Mesendoderm (in vitro differentiated cells): ENCODE measurements at regions not wholly inside any gene's neighbourhood (a gene's known extent, or its start where the extent isn't known, plus 50 kb on each side); places are given as distances from the start of the nearest gene placed in this dataset.

Experiments used
- DNase-seq: peaks from one replicate; pipeline ENCODE4 v3.0.0; 2013
- H2AK5ac ChIP-seq: 2 replicates; pipeline ENCODE4 v1.6.1; 2013; ENCODE audit warnings: low read length, inconsistent platforms
- H2BK120ac ChIP-seq: 2 replicates; pipeline ENCODE4 v1.6.1; 2013; ENCODE audit warnings: low read depth, mild to moderate bottlenecking, low read length, moderate library complexity, mixed read lengths
- H2BK15ac ChIP-seq: replicated peaks from 2 replicates; pipeline ENCODE4 v1.6.1; 2013; ENCODE audit warnings: low read depth, mild to moderate bottlenecking, moderate library complexity
- H2BK5ac ChIP-seq: 2 replicates; pipeline ENCODE4 v1.6.1; 2013; ENCODE audit warnings: low read length, inconsistent platforms
- H3K18ac ChIP-seq: 2 replicates; pipeline ENCODE4 v1.6.1; 2013; ENCODE audit warnings: mild to moderate bottlenecking, low read length, mixed read lengths
- H3K23ac ChIP-seq: one replicate; pipeline ENCODE4 v1.6.1; 2013; ENCODE audit warnings: low read length
- H3K27ac ChIP-seq: 2 replicates; pipeline ENCODE4 v1.5.1; 2013; ENCODE audit warnings: low read depth, mild to moderate bottlenecking, inconsistent platforms, low read length, moderate library complexity
- H3K27me3 ChIP-seq: 2 replicates; pipeline ENCODE4 v1.6.1; 2013; ENCODE audit warnings: low read length, control low read depth, mild to moderate bottlenecking, inconsistent platforms; ENCODE audit not compliant: insufficient read depth, poor library complexity
- H3K36me3 ChIP-seq: 2 replicates; pipeline ENCODE4 v1.6.1; 2013; ENCODE audit warnings: low read length, inconsistent platforms; ENCODE audit not compliant: control insufficient read depth, insufficient read depth
- H3K4ac ChIP-seq: one replicate; pipeline ENCODE4 v1.6.1; 2013; ENCODE audit warnings: low read depth, mild to moderate bottlenecking, low read length, moderate library complexity
- H3K4me1 ChIP-seq: 2 replicates; pipeline ENCODE4 v1.6.1; 2013; ENCODE audit warnings: low read depth, low read length, inconsistent platforms; ENCODE audit not compliant: control insufficient read depth
- H3K4me2 ChIP-seq: 2 replicates; pipeline ENCODE4 v1.6.1; 2013; ENCODE audit warnings: low read length
- H3K4me3 ChIP-seq: 2 replicates; pipeline ENCODE4 v1.5.1; 2013; ENCODE audit warnings: mild to moderate bottlenecking, low read length
- H3K56ac ChIP-seq: one replicate; pipeline ENCODE4 v1.6.1; 2013; ENCODE audit warnings: low read length
- H3K79me1 ChIP-seq: 2 replicates; pipeline ENCODE4 v1.6.1; 2013; ENCODE audit warnings: low read length, inconsistent platforms
- H3K79me2 ChIP-seq: 2 replicates; pipeline ENCODE4 v1.6.1; 2013; ENCODE audit warnings: mild to moderate bottlenecking, low read length; ENCODE audit not compliant: control insufficient read depth, insufficient read depth
- H3K9ac ChIP-seq: 2 replicates; pipeline ENCODE4 v1.6.1; 2013; ENCODE audit warnings: low read length, inconsistent platforms
- H4K5ac ChIP-seq: one replicate; pipeline ENCODE4 v1.6.1; 2013; ENCODE audit warnings: low read length
- H4K8ac ChIP-seq: one replicate; pipeline ENCODE4 v1.6.1; 2013; ENCODE audit warnings: low read depth, mild to moderate bottlenecking, control low read depth, low read length, moderate library complexity
- WGBS: extraction: QIAGEN DNeasy Blood & Tissue Kit; methylation state at CpG from one replicate; pipeline ENCODE4 v1.1.7; 2013; ENCODE audit warnings: low lambda C conversion rate, missing lambda C conversion rate; ENCODE audit not compliant: insufficient coverage; ENCODE audit errors: extremely low coverage; 5-methylcytosine and 5-hydroxymethylcytosine counted together

GRCh38 chr2:145741636-145742035 lies 1221.7 kb upstream of the ZEB2 start:
- no peak overlapping the region for H3K27ac ChIP-seq
- H2BK120ac ChIP-seq: no peak overlapping the region
- no peak for DNase-seq
- H3K27me3 ChIP-seq: no peaks in the 10 kb centered on the region
- no peaks in the 10 kb centered on the region for H3K79me2 ChIP-seq
- no peaks in the 10 kb centered on the region for H3K36me3 ChIP-seq
- H3K4me3 ChIP-seq: no peak overlapping the region
- no peaks in the 10 kb centered on the region for H3K79me1 ChIP-seq
- no peak overlapping the region for H2BK5ac ChIP-seq
- no peak overlapping the region for H3K23ac ChIP-seq
- no peak overlapping the region for H3K56ac ChIP-seq
- H3K4ac ChIP-seq: no peak overlapping the region
- no peak overlapping the region for H3K18ac ChIP-seq
- H4K8ac ChIP-seq: no peak overlapping the region
- no CpG with 5 or more reads among the region's 1 CpG for WGBS
- H2BK15ac ChIP-seq: no peak overlapping the region
- no peak overlapping the region for H3K4me2 ChIP-seq
- H4K5ac ChIP-seq: no peak overlapping the region
- no peak overlapping the region for H2AK5ac ChIP-seq
- no peaks in the 10 kb centered on the region for H3K4me1 ChIP-seq
- H3K9ac ChIP-seq: no peak overlapping the region

GRCh38 chr2:145741181-145741580 lies 1221.3 kb upstream of the ZEB2 start:
- no peak overlapping the region for H3K18ac ChIP-seq
- no peaks in the 10 kb centered on the region for H3K79me2 ChIP-seq
- no peak overlapping the region for H3K56ac ChIP-seq
- no peak overlapping the region for H3K9ac ChIP-seq
- H3K23ac ChIP-seq: no peak overlapping the region
- H2BK120ac ChIP-seq: no peak overlapping the region
- no peaks in the 10 kb centered on the region for H3K36me3 ChIP-seq
- no peak overlapping the region for H2AK5ac ChIP-seq
- H3K4me3 ChIP-seq: no peak overlapping the region
- no peak overlapping the region for H4K5ac ChIP-seq
- no peak overlapping the region for H4K8ac ChIP-seq
- H3K27ac ChIP-seq: no peak overlapping the region
- no CpG with 5 or more reads among the region's 2 CpGs for WGBS
- H2BK15ac ChIP-seq: no peak overlapping the region
- no peak overlapping the region for H3K4me2 ChIP-seq
- no peaks in the 10 kb centered on the region for H3K4me1 ChIP-seq
- DNase-seq: no peak
- H3K79me1 ChIP-seq: no peaks in the 10 kb centered on the region
- no peak overlapping the region for H3K4ac ChIP-seq
- no peak overlapping the region for H2BK5ac ChIP-seq
- H3K27me3 ChIP-seq: no peaks in the 10 kb centered on the region

- H3K4me1 ChIP-seq: no peaks in the 10 kb centered on the region
- H2AK5ac ChIP-seq: no peak overlapping the region
- no peak overlapping the region for H3K18ac ChIP-seq
- no peak overlapping the region for H2BK5ac ChIP-seq
- H3K27me3 ChIP-seq: no peaks in the 10 kb centered on the region
- H3K4ac ChIP-seq: no peak overlapping the region
- no peak overlapping the region for H3K4me3 ChIP-seq
- H3K79me1 ChIP-seq: no peaks in the 10 kb centered on the region
- H3K36me3 ChIP-seq: no peaks in the 10 kb centered on the region
- H3K9ac ChIP-seq: no peak overlapping the region
- no peaks in the 10 kb centered on the region for H3K79me2 ChIP-seq
- H3K56ac ChIP-seq: no peak overlapping the region
- no peak for DNase-seq
- H2BK120ac ChIP-seq: no peak overlapping the region
- H3K4me2 ChIP-seq: no peak overlapping the region
- no peak overlapping the region for H4K5ac ChIP-seq
- H2BK15ac ChIP-seq: no peak overlapping the region
- H4K8ac ChIP-seq: no peak overlapping the region
- no peak overlapping the region for H3K27ac ChIP-seq
- WGBS: no CpG with 5 or more reads among the region's 3 CpGs
- H3K23ac ChIP-seq: no peak overlapping the region
Observed at GRCh38 chr2:145740302-145740701, 1220.4 kb upstream of the ZEB2 start.

- Histone ChIP-seq H3K36me3 (no peaks in the 10 kb centered on the region), H4K8ac (no peak overlapping the region), H3K4me3 (no peak overlapping the region), H2AK5ac (no peak overlapping the region), H2BK15ac (no peak overlapping the region), H2BK120ac (no peak overlapping the region), H3K4ac (no peak overlapping the region), H2BK5ac (no peak overlapping the region), H3K4me2 (no peak overlapping the region), H4K5ac (no peak overlapping the region), H3K4me1 (no peaks in the 10 kb centered on the region), H3K27me3 (no peaks in the 10 kb centered on the region), H3K56ac (no peak overlapping the region), H3K9ac (no peak overlapping the region), H3K79me2 (no peaks in the 10 kb centered on the region), H3K18ac (no peak overlapping the region), H3K27ac (no peak overlapping the region), H3K79me1 (no peaks in the 10 kb centered on the region), H3K23ac (no peak overlapping the region)
- WGBS: no CpG with 5 or more reads among the region's 1 CpG
- no peak for DNase-seq
Observed at GRCh38 chr2:145739681-145740080, 1219.8 kb upstream of the ZEB2 start.

GRCh38 chr2:145736871-145737270 lies 1217.0 kb upstream of the ZEB2 start:
- Histone ChIP-seq H3K18ac (no peak overlapping the region), H2BK120ac (no peak overlapping the region), H3K79me2 (no peaks in the 10 kb centered on the region), H3K79me1 (no peaks in the 10 kb centered on the region), H2BK15ac (no peak overlapping the region), H3K4me1 (no peaks in the 10 kb centered on the region), H2AK5ac (no peak overlapping the region), H3K27ac (no peak overlapping the region), H3K9ac (no peak overlapping the region), H3K56ac (no peak overlapping the region), H3K4me2 (no peak overlapping the region), H3K23ac (no peak overlapping the region), H3K36me3 (no peaks in the 10 kb centered on the region), H4K8ac (no peak overlapping the region), H4K5ac (no peak overlapping the region), H3K4ac (no peak overlapping the region), H2BK5ac (no peak overlapping the region), H3K27me3 (no peaks in the 10 kb centered on the region), H3K4me3 (no peak overlapping the region)
- DNase-seq: no peak
- no CpG with 5 or more reads among the region's 1 CpG for WGBS

GRCh38 chr2:145731467-145731866 lies 1211.5 kb upstream of the ZEB2 start:
- H3K4ac ChIP-seq: no peak overlapping the region
- H3K79me1 ChIP-seq: no peaks in the 10 kb centered on the region
- no peak overlapping the region for H3K9ac ChIP-seq
- H2BK5ac ChIP-seq: no peak overlapping the region
- H3K4me3 ChIP-seq: no peak overlapping the region
- no peak overlapping the region for H3K23ac ChIP-seq
- H3K27ac ChIP-seq: no peak overlapping the region
- H4K8ac ChIP-seq: no peak overlapping the region
- no peak overlapping the region for H3K18ac ChIP-seq
- WGBS: no CpG with 5 or more reads among the region's 4 CpGs
- no peak overlapping the region for H4K5ac ChIP-seq
- H3K79me2 ChIP-seq: no peaks in the 10 kb centered on the region
- no peak overlapping the region for H3K4me2 ChIP-seq
- H3K36me3 ChIP-seq: no peaks in the 10 kb centered on the region
- no peak for DNase-seq
- H2BK15ac ChIP-seq: no peak overlapping the region
- no peaks in the 10 kb centered on the region for H3K27me3 ChIP-seq
- H3K4me1 ChIP-seq: no peaks in the 10 kb centered on the region
- H2AK5ac ChIP-seq: no peak overlapping the region
- H3K56ac ChIP-seq: no peak overlapping the region
- H2BK120ac ChIP-seq: no peak overlapping the region
